GM12878 (cell line): ENCODE measurements at regions not wholly inside any gene's neighbourhood (a gene's known extent, or its start where the extent isn't known, plus 50 kb on each side); places are given as distances from the start of the nearest gene placed in this dataset.

ENCODE experiments used
- ATAC-seq: fragments of 200-7000 bp; cut with Tn5 transposase; 3 replicates; pipeline ENCODE4 v1.9.1; 2020; ENCODE audit warnings: mild to moderate bottlenecking, moderate library complexity
- BruUV-seq: library from RNA; stranded (reverse); fragments of 400-500 nt; replicated peaks from 2 replicates; lab custom pipeline; 2021; lab: Mats Ljungman, UMichigan
- CTCF ChIA-PET: fragments of 300-600 bp; sonication (Branson Sonifier 250); formaldehyde crosslinking; extraction: SDS; loops from one replicate; lab custom pipeline; 2021; ENCODE audit warnings: inconsistent platforms; lab: Yijun Ruan, JAX
- POLR2A ChIA-PET: fragments of 350-600 bp; formaldehyde crosslinking; extraction: SDS; loops from one replicate; lab custom pipeline; 2021; ENCODE audit warnings: inconsistent platforms; lab: Charles Lee
- RAD21 ChIA-PET: fragments of 300-600 bp; sonication (Branson Sonifier 250); formaldehyde crosslinking; loops from one replicate; lab custom pipeline; 2023; ENCODE audit warnings: antibody characterized with exemption; ENCODE audit not compliant: unreplicated experiment; lab: Charles Lee
- SMC1A ChIA-PET: fragments of 300-600 bp; sonication (Branson Sonifier 250); formaldehyde crosslinking; loops from one replicate; lab custom pipeline; 2023; ENCODE audit not compliant: unreplicated experiment, uncharacterized antibody; lab: Charles Lee
- DNase-seq: peaks from one replicate; pipeline ENCODE4 v3.0.0-alpha.2; 2011; ENCODE audit warnings: low read depth, low spot score
- FAIRE-seq: peaks from 3 replicates; lab custom pipeline; 2011; peaks lifted over from hg19 to GRCh38; lab: Jason Lieb, UNC
- H2AFZ ChIP-seq: 2 replicates; pipeline ENCODE4 v1.6.0; 2011; ENCODE audit warnings: low read depth, low read length, control low read depth; ENCODE audit not compliant: control insufficient read depth
- H3K27ac ChIP-seq: 2 replicates; pipeline ENCODE4 v1.5.1; 2011; ENCODE audit warnings: control low read depth; ENCODE audit not compliant: control insufficient read depth, insufficient read depth
- H3K27me3 ChIP-seq, 2 experiments: replicated peaks in 1 of 2; 2 replicates each; pipeline versions ENCODE4 v1.6.0 to v1.6.1; 2011; ENCODE audit warnings: low read length in 1 of 2; ENCODE audit not compliant: control insufficient read depth in 2 of 2, insufficient read depth in 2 of 2
- H3K36me3 ChIP-seq, 2 experiments: 2 replicates each; pipeline ENCODE4 v1.5.1; 2011; ENCODE audit warnings: low read length in 1 of 2; ENCODE audit not compliant: control insufficient read depth in 2 of 2, insufficient read depth in 2 of 2
- H3K4me1 ChIP-seq: 2 replicates; pipeline ENCODE4 v1.6.1; 2011; ENCODE audit warnings: mild to moderate bottlenecking, low read length, moderate library complexity, mixed read lengths; ENCODE audit not compliant: control insufficient read depth, insufficient read depth
- H3K4me2 ChIP-seq: 2 replicates; pipeline ENCODE4 v1.6.0; 2011; ENCODE audit warnings: control low read depth; ENCODE audit not compliant: control insufficient read depth, insufficient read depth
- H3K4me3 ChIP-seq: fragments of 200-600 bp; sonication (generic); 2 replicates; pipeline ENCODE4 v1.5.1; 2016
- H3K79me2 ChIP-seq: 2 replicates; pipeline ENCODE4 v1.6.0; 2011; ENCODE audit warnings: low read length; ENCODE audit not compliant: control insufficient read depth, insufficient read depth
- H3K9ac ChIP-seq: 2 replicates; pipeline ENCODE4 v1.8.0; 2011; ENCODE audit warnings: low read length, control low read depth, mixed read lengths; ENCODE audit not compliant: control insufficient read depth, insufficient read depth
- H3K9me3 ChIP-seq: replicated peaks from 3 replicates; pipeline ENCODE4 v1.5.1; 2011; ENCODE audit warnings: mild to moderate bottlenecking, low read length; ENCODE audit not compliant: control insufficient read depth, insufficient read depth
- H4K20me1 ChIP-seq: 2 replicates; pipeline ENCODE4 v1.6.0; 2011; ENCODE audit not compliant: control insufficient read depth, insufficient read depth
- ATF2 ChIP-seq: IDR thresholded peaks from 2 replicates; pipeline ENCODE4 v1.6.1; 2012; ENCODE audit warnings: low read length, inconsistent platforms
- BMI1 ChIP-seq: fragments of 450-650 bp; IDR thresholded peaks from 2 replicates; pipeline ENCODE4 v1.6.1; 2016; ENCODE audit warnings: mild to moderate bottlenecking, moderate library complexity, borderline replicate concordance
- BRCA1 ChIP-seq: IDR thresholded peaks from 2 replicates; pipeline ENCODE4 v1.6.1; 2011; ENCODE audit warnings: low read depth, low read length, improper control_type of control experiment
- JUND ChIP-seq: IDR thresholded peaks from 2 replicates; pipeline ENCODE4 v1.6.1; 2012; ENCODE audit warnings: low read depth, mild to moderate bottlenecking, low read length, improper control_type of control experiment, moderate library complexity
- MAX ChIP-seq: IDR thresholded peaks from 2 replicates; pipeline ENCODE4 v1.6.1; 2012; ENCODE audit warnings: low read depth, low read length, improper control_type of control experiment
- MYC ChIP-seq: IDR thresholded peaks from 2 replicates; pipeline ENCODE4 v1.6.1; 2011; ENCODE audit warnings: mild to moderate bottlenecking, low read length, moderate library complexity, inconsistent platforms; ENCODE audit not compliant: insufficient read depth, insufficient replicate concordance, insufficient read length, severe bottlenecking
- NBN ChIP-seq: fragments of 450-650 bp; IDR thresholded peaks from 2 replicates; pipeline ENCODE4 v1.6.1; 2016
- NFIC ChIP-seq: IDR thresholded peaks from 2 replicates; pipeline ENCODE4 v1.6.1; 2012; ENCODE audit warnings: low read depth, mild to moderate bottlenecking, inconsistent platforms, low read length, moderate library complexity
- POLR2A ChIP-seq: IDR thresholded peaks from 2 replicates; pipeline ENCODE4 v1.6.1; 2011; ENCODE audit warnings: low read depth, mild to moderate bottlenecking, low read length
- RAD21 ChIP-seq: IDR thresholded peaks from 2 replicates; pipeline ENCODE4 v1.6.1; 2011; ENCODE audit warnings: mild to moderate bottlenecking, low read depth, low read length, moderate library complexity; ENCODE audit not compliant: insufficient read depth
- RBBP5 ChIP-seq: fragments of 200-600 bp; sonication (generic); conservative IDR thresholded peaks from 2 replicates; pipeline ENCODE4 v1.6.1; 2016
- SP1 ChIP-seq: IDR thresholded peaks from one replicate; pipeline ENCODE4 v1.6.1; 2011; ENCODE audit warnings: low read depth, low read length
- ZBTB40 ChIP-seq: fragments of 450-650 bp; IDR thresholded peaks from 2 replicates; pipeline ENCODE4 v1.6.1; 2016; ENCODE audit warnings: mild to moderate bottlenecking, moderate library complexity, borderline replicate concordance
- ZNF217 ChIP-seq: fragments of 450-650 bp; IDR thresholded peaks from 2 replicates; pipeline ENCODE4 v1.6.1; 2017; ENCODE audit warnings: antibody characterized with exemption, mild to moderate bottlenecking
- WGBS: methylation state at CpG from one replicate; pipeline ENCODE4 v1.1.6; 2016; ENCODE audit warnings: low lambda C conversion rate; ENCODE audit not compliant: insufficient replicate concordance, insufficient coverage; ENCODE audit errors: missing lambda C conversion rate; 5-methylcytosine and 5-hydroxymethylcytosine counted together
- in situ Hi-C: fragments of 300-500 bp; cut with MboI; formaldehyde crosslinking; loops from 9 replicates; pipeline ENCODE4 v1.14.3; 2018; ENCODE audit warnings: mixed read lengths
- intact Hi-C: fragments of 100-400 bp; cut with micrococcal nuclease; formaldehyde crosslinking; loops from one replicate; pipeline ENCODE4 v1.14.2; 2022; ENCODE audit not compliant: unreplicated experiment
- TF ChIP-seq, protein P1 (sequence below): IDR thresholded peaks from 2 replicates; pipeline ENCODE4 v1.6.1; 2012; ENCODE audit warnings: low read depth, low read length, improper control_type of control experiment

- H2AFZ ChIP-seq = no peak overlapping the region
- CTCF ChIA-PET = no interaction called here
- 0% methylated on average over 1 of the region's 1 CpG for WGBS
- H3K9me3 ChIP-seq = no peaks in the 10 kb centered on the region
- DNase-seq = no peak
- H3K36me3 ChIP-seq = no peaks in the 10 kb centered on the region
- no peak overlapping the region for H3K4me3 ChIP-seq
- POLR2A ChIA-PET = no interaction called here
- intact Hi-C loops (no loop called here), in situ Hi-C loops (no loop called here)
- H3K9ac ChIP-seq = no peak overlapping the region
- BruUV-seq = no TSS peak
- ATAC-seq = no peak
- no peaks in the 10 kb centered on the region for H4K20me1 ChIP-seq
- H3K4me1 ChIP-seq = no peaks in the 10 kb centered on the region
- H3K27me3 ChIP-seq = no peaks in the 10 kb centered on the region
- RAD21 ChIA-PET = no interaction called here
- TF ChIP-seq MYC = no peak
- no peak for TF ChIP-seq MAX
- no peak for TF ChIP-seq RAD21
- no peak for TF ChIP-seq ATF2
- TF ChIP-seq ZBTB40 = no peak
- TF ChIP-seq NBN = no peak
- TF ChIP-seq BRCA1 = no peak
- TF ChIP-seq BMI1 = no peak
- TF ChIP-seq NFIC = no peak
- TF ChIP-seq RBBP5 = no peak
- no peak for TF ChIP-seq SP1
- no peak for TF ChIP-seq JUND
- TF ChIP-seq, protein P1, sequence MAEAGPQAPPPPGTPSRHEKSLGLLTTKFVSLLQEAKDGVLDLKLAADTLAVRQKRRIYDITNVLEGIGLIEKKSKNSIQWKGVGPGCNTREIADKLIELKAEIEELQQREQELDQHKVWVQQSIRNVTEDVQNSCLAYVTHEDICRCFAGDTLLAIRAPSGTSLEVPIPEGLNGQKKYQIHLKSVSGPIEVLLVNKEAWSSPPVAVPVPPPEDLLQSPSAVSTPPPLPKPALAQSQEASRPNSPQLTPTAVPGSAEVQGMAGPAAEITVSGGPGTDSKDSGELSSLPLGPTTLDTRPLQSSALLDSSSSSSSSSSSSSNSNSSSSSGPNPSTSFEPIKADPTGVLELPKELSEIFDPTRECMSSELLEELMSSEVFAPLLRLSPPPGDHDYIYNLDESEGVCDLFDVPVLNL = no peak
- TF ChIP-seq ZNF217 = no peak
- TF ChIP-seq POLR2A = no peak
- no peaks in the 10 kb centered on the region for H3K79me2 ChIP-seq
- no peak for FAIRE-seq
- SMC1A ChIA-PET = no interaction called here
- H3K4me2 ChIP-seq = no peak overlapping the region
- H3K27ac ChIP-seq = no peak overlapping the region
Measured at GRCh38 chr4:135605076-135605475, 1403.5 kb upstream of the PABPC4L start.
